RPMI7951 (cell line): ENCODE measurements at regions not wholly inside any gene's neighbourhood (a gene's known extent, or its start where the extent isn't known, plus 50 kb on each side); places are given as distances from the start of the nearest gene placed in this dataset.
A peak's percentile ranks its signal among the peaks of the same experiment; 100 is the strongest.

Experiments used
- DNase-seq: peaks from one replicate; pipeline ENCODE4 v3.0.0-alpha.2; 2012; ENCODE audit warnings: low read depth

- DNase-seq: peak; percentile 93
Measured at GRCh38 chr3:54071601-54072000, 50.8 kb upstream of the CACNA2D3 start.

DNA sequence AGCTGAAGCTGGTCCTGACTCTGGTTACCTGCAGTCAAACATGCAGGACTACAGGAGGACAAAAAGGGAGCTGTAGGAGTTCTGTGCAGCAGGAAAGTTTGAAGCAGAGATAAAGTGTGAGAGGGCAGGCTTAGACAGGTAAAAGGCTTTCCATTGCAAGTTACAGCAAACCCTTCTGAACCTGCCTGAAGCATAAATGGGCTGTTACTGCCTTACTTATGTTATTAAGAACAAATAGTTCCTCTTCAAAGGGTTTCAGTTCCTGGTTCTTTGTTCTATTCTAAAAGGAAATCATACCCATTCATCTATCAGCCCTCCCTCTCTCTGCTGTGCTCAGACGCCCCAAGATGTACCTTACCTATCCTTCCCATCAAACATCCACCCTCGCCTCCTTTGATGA is 52.4 kb upstream of the CACNA2D3 start:
- no peak for DNase-seq

GRCh38 chr3:54067055-54067698 is 55.2 kb upstream of the CACNA2D3 start:
- DNase-seq: peak; percentile 91

- no peak for DNase-seq
Measured at GRCh38 chr3:54066253-54066652, 56.1 kb upstream of the CACNA2D3 start.

- DNase-seq: no peak
Measured at GRCh38 chr3:54065586-54065985, 56.8 kb upstream of the CACNA2D3 start.

DNA sequence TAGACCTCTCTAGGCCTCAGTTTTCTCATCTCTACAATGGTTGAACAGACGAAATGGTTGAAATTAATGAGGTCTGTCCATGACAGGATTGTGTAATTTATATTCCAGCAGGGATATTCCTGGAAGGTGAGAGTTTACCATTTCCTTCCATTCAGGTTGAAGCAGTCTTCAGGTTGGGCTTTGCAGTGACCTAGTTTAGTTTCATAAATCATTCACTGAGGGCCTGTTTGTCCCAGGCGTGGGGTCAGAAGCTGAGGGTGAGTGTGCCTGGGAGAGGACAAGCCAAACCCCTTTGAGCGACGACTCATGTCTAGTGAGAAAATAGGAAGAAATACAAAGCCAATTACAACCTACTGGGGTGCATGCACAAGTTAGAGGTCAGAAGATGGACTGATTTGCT is 57.2 kb upstream of the CACNA2D3 start:
- DNase-seq: no peak

GRCh38 chr3:54064486-54064885 is 57.9 kb upstream of the CACNA2D3 start:
- peak; percentile 42 for DNase-seq

DNA sequence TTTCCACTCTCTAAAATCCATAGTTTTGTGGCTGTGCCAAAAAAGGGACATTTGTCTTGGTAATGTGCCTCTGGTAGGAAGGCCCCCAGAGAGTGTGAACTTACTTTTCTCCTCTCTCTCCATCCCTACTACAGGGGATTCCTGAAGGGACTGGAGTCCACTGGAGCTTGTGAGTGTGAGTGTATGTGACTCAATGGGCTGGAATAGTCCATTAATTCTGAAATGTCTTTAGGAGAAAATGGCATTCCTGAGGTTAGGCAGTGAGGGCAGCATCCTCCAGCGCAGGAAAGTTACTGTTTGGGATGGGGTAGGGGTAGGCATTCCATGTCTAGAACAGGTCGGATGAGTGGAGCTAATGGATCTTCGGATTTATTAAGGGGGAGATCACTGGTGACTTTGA is 59.8 kb upstream of the CACNA2D3 start:
- DNase-seq: peak; percentile 28

DNA sequence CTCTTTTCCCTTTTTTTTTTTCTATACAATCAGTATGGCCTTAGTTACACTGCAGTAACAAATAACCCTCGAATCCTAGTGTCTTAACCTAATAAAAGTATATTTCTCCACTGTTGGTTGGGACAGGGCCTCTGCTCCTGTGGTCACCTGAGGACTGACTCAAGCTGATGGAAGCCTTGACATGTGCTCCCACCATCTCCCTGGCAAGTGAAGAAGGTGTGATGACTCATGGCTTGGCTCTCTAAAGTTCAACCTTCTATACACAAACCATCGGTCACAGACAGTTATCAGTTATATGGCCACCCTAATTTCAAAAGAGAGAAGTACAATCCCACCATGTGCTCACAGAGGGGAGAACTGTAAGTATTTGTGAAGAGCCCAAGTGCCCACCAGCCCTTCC is 65.8 kb upstream of the CACNA2D3 start:
- DNase-seq: peak; percentile 90

DNA sequence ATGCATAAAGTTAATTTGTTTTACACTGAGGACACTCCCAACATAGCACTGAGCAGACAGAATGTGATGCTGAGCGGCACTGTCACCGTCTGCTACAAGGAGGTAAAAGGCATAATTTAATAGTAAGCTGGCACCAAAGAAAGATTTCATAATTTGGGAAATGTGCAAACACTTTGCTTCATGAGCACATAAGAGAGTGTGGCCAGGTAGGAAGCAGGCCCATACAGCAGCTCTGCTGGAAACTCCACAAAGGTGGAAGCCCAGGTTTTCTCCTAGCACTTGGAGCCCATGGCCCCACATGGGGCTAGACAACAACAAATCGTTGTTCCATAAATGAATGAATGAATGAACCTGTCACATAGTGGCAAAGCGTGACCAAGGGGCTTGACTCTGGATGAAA is 68.5 kb upstream of the CACNA2D3 start:
- no peak for DNase-seq

DNA sequence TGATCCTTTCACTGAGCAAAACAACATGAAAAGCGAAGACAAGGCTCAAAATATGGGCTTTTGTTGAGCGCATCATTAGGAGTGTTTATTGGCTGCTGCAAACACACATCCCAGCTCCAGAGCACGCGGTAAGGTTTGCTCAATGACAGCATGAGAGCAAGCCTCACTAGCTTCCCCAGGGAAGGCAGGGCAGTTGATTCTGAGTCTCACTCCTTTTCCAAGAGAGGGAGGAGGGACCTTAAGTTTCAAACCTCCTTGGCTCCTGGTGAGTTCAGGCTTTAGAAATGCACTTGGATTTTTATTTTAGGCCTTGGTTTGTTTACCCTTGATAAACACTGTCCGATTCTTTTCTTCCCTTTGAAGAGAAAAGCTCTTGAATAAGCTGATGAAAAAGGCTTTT is 69.1 kb upstream of the CACNA2D3 start:
- DNase-seq: no peak

DNA sequence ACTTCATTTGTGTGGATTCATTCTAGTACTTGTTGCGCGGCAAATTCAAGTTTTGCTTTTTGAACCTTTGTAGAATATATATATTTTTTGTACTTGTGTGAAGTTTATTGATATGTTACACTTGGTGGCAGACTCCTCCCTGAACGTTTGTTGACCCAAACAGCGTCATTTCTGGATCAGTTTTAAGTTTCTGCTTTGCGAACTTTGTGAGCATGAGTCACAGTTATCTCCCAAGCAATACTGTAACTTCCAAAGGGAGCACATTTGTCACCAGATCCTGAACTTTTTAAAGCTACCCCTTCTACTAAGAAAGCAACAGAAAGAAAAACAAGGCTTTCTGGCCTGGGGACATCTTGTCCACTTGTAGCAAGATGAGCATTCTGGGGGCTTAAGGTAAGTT is 74.8 kb upstream of the CACNA2D3 start:
- DNase-seq: peak; percentile 83

- DNase-seq: peak; percentile 100
Measured at GRCh38 chr3:54046641-54047214, 75.6 kb upstream of the CACNA2D3 start.

GRCh38 chr3:54045061-54045815 is 77.1 kb upstream of the CACNA2D3 start:
- DNase-seq: peak; percentile 73

GRCh38 chr3:54042259-54042823 is 80.0 kb upstream of the CACNA2D3 start:
- DNase-seq: no peak

- DNase-seq: no peak
Measured at GRCh38 chr3:54040476-54040875, 81.9 kb upstream of the CACNA2D3 start.

GRCh38 chr3:54038391-54038790 is 84.0 kb upstream of the CACNA2D3 start:
- no peak for DNase-seq

DNA sequence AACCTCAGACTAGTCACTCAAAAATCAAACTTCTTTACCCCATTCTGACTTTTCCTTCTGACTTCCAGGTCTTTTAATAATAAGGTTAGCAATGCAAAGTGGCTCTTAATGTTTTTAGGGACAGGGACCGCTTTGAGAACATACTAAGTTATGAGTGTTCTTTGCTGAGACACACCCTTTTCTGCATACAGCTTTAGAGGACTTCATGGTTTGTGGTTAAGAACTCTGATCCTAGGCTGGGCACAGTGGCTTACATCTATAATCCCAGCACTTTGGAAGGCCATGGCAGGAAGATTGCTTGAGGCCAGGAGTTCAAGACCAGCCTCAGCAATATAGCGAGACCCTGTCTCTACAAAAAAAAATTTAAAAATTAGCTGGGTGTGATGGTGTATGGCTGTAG is 85.8 kb upstream of the CACNA2D3 start:
- DNase-seq: no peak

GRCh38 chr3:54034971-54035370 is 87.4 kb upstream of the CACNA2D3 start:
- DNase-seq: no peak

DNA sequence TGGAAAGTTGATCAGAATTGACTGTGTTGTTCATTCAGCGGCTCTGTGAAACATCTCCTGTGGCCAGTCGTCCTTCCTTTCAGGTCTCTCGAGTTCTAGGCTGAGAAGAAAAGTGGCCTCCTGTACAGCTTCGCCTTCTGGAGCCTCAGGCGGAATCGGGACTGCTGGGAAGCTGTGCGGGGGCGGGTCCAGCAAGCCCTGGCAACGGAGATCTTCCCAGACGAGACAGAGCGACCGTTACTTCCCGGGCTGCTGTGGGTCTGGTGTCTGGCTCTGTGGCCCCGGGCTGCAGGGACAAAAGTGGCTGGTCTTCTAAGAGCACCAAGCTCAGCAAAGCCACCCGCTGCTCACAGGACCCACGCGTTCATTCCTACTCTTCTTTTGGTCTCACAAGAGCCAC is 88.6 kb upstream of the CACNA2D3 start:
- DNase-seq: peak; percentile 93

DNA sequence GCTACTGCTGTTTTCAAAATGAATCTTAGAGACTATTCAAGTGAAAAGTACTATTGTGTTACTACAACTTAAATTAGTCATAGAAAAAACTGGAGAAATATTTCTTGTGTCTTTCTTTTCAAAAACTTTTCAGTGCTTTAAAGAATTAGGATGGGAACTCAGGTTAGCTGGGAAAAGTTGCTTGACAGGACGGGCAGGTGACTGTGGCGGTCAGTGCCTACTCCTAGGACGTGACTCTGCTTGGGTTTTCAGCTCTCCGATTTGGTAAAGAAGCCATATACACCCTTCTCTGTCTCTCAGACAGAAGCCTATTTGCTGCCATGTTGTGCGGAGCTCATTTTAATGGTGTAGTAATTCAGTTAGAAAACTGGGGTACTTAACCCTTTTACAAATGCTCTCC is 89.8 kb upstream of the CACNA2D3 start:
- no peak for DNase-seq

- DNase-seq: no peak
Measured at GRCh38 chr3:54028372-54028771, 94.0 kb upstream of the CACNA2D3 start.

DNA sequence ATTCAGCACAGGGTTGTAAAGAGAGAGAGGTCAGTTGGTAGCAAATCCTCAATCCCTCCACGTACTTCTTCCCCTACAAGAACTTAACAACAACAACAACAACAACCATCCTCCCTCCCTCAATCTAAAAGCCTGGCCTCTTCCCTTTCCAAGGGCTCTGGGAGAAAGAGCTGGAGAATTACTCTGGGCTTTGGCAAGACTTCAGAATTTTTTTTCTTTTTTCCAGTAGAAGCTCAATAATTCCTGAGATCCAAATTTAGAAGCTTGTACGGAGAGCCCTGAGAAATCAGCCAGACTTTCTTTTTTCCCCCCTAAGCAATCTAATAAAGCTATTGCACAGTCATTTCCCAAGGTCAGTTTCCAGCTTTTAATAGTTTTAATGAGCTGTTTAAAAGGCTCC is 95.8 kb upstream of the CACNA2D3 start:
- DNase-seq: no peak
